Testis (tissue), 2 donors: ENCODE measurements at regions not wholly inside any gene's neighbourhood (a gene's known extent, or its start where the extent isn't known, plus 50 kb on each side); places are given as distances from the start of the nearest gene placed in this dataset.
A peak's percentile ranks its signal among the peaks of the same experiment; 100 is the strongest.

Source experiments
- DNase-seq: peaks from one replicate; pipeline ENCODE4 v3.0.0-alpha.2; 2019
- H3K27ac ChIP-seq, 2 donors: fragments of 200-600 bp; sonication (generic); one replicate each; pipeline ENCODE4 v1.5.1; 2019
- H3K27me3 ChIP-seq: fragments of 200-600 bp; sonication (generic); one replicate; pipeline ENCODE4 v1.5.1; 2019
- H3K36me3 ChIP-seq: fragments of 200-600 bp; sonication (generic); one replicate; pipeline ENCODE4 v1.5.1; 2017; ENCODE audit warnings: low read depth; ENCODE audit errors: missing control alignments
- H3K4me1 ChIP-seq: fragments of 200-600 bp; sonication (generic); one replicate; pipeline ENCODE4 v1.5.1; 2019
- H3K4me3 ChIP-seq, 2 donors: fragments of 200-600 bp; sonication (generic); one replicate each; pipeline ENCODE4 v1.5.1; 2017 to 2019
- H3K9me3 ChIP-seq: fragments of 200-600 bp; sonication (generic); one replicate; pipeline ENCODE4 v1.5.1; 2017
- POLR2A ChIP-seq: fragments of 450-650 bp; IDR thresholded peaks from one replicate; pipeline ENCODE4 v1.6.1; 2017; ENCODE audit warnings: antibody characterized with exemption, mild to moderate bottlenecking, moderate library complexity
- WGBS, 2 donors: methylation state at CpG; one replicate each; pipeline ENCODE4 v1.1.5; 2018; 5-methylcytosine and 5-hydroxymethylcytosine counted together
- intact Hi-C: fragments of 100-400 bp; cut with DNase I; formaldehyde crosslinking; loops from one replicate; pipeline ENCODE4 v1.15.1; 2023; ENCODE audit warnings: low total_unique reads
- TF ChIP-seq, protein P1 (sequence below), 3 experiments: fragments of 450-650 bp in 2 of 3; fragments of 200-600 bp in 1 of 3; sonication (generic) in 1 of 3; IDR thresholded peaks; one replicate each; pipeline ENCODE4 v1.5.1; 2016 to 2019; ENCODE audit warnings: antibody characterized with exemption in 3 of 3, mild to moderate bottlenecking in 2 of 3, moderate library complexity in 1 of 3

GRCh38 chr6:152893187-152893586 is 89.7 kb downstream of the FBXO5 start:
- intact Hi-C loops: no loop called here
- Histone ChIP-seq H3K27ac (no peak overlapping the region), H3K36me3 (no peaks in the 10 kb centered on the region), H3K9me3 (no peaks in the 10 kb centered on the region), H3K27me3 (no peaks in the 10 kb centered on the region), H3K4me3 (no peak overlapping the region), H3K4me1 (peaks cover 3% of the 10 kb centered on the region)
- 70 to 73% methylated on average over 2 to 3 of the region's 3 CpGs for WGBS, 2 donors
- TF ChIP-seq, protein P1, sequence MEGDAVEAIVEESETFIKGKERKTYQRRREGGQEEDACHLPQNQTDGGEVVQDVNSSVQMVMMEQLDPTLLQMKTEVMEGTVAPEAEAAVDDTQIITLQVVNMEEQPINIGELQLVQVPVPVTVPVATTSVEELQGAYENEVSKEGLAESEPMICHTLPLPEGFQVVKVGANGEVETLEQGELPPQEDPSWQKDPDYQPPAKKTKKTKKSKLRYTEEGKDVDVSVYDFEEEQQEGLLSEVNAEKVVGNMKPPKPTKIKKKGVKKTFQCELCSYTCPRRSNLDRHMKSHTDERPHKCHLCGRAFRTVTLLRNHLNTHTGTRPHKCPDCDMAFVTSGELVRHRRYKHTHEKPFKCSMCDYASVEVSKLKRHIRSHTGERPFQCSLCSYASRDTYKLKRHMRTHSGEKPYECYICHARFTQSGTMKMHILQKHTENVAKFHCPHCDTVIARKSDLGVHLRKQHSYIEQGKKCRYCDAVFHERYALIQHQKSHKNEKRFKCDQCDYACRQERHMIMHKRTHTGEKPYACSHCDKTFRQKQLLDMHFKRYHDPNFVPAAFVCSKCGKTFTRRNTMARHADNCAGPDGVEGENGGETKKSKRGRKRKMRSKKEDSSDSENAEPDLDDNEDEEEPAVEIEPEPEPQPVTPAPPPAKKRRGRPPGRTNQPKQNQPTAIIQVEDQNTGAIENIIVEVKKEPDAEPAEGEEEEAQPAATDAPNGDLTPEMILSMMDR (IDR thresholded peaks at IDR 0.05): no peak
- TF ChIP-seq POLR2A: no peak
- DNase-seq: no peak

- Histone ChIP-seq H3K27ac (no peak overlapping the region), H3K27me3 (no peaks in the 10 kb centered on the region), H3K36me3 (no peaks in the 10 kb centered on the region), H3K4me1 (no peaks in the 10 kb centered on the region), H3K4me3 (no peak overlapping the region), H3K9me3 (no peaks in the 10 kb centered on the region)
- intact Hi-C loops: no loop called here
- no peak for DNase-seq
- no peak for TF ChIP-seq POLR2A
- TF ChIP-seq, protein P1 (IDR thresholded peaks at IDR 0.05): no peak
- WGBS, 2 donors: 62 to 68% methylated on average over 3 of the region's 3 CpGs
These were observed 85.9 kb downstream of the FBXO5 start for GRCh38 chr6:152896923-152897322.

DNA sequence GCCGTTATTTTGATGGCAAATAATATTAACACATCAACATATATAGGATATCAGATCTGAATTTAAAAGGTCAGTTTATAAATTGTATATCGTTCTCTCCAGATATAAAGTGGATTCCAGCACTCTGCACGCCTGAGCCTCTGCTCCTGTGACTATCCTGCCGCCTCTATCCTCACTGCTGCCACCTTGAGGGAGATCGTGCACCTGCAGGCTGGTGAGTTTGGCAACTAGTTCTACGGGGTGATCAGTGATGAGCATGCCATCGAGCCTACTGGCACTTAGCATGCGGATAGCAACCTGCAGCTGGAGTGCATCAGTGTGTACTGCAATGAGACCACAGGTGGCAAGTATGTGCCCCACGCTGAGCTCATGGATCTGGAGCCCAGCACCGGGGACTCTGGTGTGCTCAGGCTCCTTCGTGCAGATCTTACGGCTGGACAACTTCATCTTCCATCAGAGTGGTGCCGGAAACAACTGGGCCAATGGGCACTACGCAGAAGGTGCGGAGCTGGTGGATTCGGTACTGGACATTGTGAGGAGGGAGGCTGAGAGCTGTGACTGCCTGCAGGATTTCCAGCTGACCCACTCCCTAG is 84.9 kb downstream of the FBXO5 start:
- no peaks in the 10 kb centered on the region for H3K36me3 ChIP-seq
- H3K27ac ChIP-seq: no peak overlapping the region
- H3K27me3 ChIP-seq: no peaks in the 10 kb centered on the region
- H3K9me3 ChIP-seq: no peaks in the 10 kb centered on the region
- intact Hi-C loops: no loop called here
- no peaks in the 10 kb centered on the region for H3K4me1 ChIP-seq
- WGBS, 2 donors: 32 to 42% methylated on average over 15 to 16 of the region's 16 CpGs
- DNase-seq: peak; percentile 77
- H3K4me3 ChIP-seq: no peak overlapping the region
- TF ChIP-seq, protein P1 (IDR thresholded peaks at IDR 0.05): peak; percentile 27 to 64 (median 47)
- no peak for TF ChIP-seq POLR2A

DNA sequence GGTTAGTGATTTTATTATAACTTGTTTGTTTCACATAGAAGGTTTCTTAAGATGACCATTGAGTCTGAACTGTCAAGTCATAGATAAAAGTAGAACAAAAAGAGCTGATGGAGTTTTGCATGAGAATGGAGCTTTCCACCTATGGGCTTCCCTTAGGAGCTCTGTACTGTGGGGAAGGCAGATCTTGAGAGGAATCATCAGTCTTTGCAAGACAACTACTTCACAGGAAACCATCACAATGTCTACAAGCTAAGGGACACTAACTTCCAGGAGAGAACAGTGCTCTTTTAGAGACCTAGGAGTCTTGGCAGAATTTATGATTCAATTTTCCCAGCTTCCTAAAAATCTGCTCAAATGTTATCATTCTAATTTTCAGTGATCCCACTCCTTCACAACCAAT is 78.2 kb downstream of the FBXO5 start:
- Histone ChIP-seq H3K36me3 (no peaks in the 10 kb centered on the region), H3K27ac (no peak overlapping the region), H3K27me3 (no peaks in the 10 kb centered on the region), H3K9me3 (no peaks in the 10 kb centered on the region), H3K4me1 (no peaks in the 10 kb centered on the region), H3K4me3 (no peak overlapping the region)
- DNase-seq: no peak
- TF ChIP-seq, protein P1 (IDR thresholded peaks at IDR 0.05): no peak
- no peak for TF ChIP-seq POLR2A
- intact Hi-C loops: no loop called here

DNA sequence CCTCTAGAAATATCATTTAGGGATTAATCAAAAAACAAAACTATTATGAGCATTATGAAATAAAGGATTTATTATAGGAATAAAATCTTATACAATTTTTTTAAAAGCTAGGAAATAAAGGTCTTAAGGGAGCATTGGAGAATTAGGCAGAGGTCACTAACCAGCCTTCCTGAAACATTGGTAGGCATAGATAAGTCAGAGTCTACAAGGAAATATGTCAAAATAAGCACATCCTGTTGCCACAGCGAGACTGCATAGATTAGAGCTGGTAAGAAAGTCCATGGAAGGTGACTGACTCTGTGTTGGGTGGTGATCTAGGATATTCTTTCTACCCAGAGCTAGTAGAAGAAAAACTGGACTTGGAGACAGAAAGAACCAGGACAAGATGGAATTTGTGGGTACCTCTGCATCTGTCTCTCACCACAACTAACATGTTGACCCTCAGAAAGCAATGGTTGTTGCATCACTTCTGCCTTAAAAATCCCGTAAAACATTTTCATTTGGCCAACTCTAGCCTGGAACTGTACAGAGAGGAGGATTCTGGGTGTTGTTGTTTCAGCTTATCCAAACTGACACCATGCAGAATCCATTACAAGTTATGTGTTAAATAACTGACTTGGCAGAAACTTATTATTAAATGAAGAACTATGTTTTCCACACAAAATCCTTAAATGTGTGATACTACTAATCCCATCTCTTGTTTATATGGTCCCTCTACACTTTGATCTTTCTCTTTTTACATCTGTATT is 77.1 kb downstream of the FBXO5 start:
- no peaks in the 10 kb centered on the region for H3K4me1 ChIP-seq
- no peak for DNase-seq
- no peaks in the 10 kb centered on the region for H3K27me3 ChIP-seq
- no peaks in the 10 kb centered on the region for H3K36me3 ChIP-seq
- no peak overlapping the region for H3K27ac ChIP-seq
- intact Hi-C loops: no loop called here
- no peak overlapping the region for H3K4me3 ChIP-seq
- TF ChIP-seq POLR2A: no peak
- 76 to 80% methylated on average over 2 of the region's 2 CpGs for WGBS, 2 donors
- H3K9me3 ChIP-seq: no peaks in the 10 kb centered on the region
